HG03520 (cell line): ENCODE measurements at regions not wholly inside any gene's neighbourhood (a gene's known extent, or its start where the extent isn't known, plus 50 kb on each side); places are given as distances from the start of the nearest gene placed in this dataset.
"Not testable (repeated sequence)": the region's sequence is repeated elsewhere in the genome, so short reads cannot be mapped to it uniquely, and the experiment has no call there.

ENCODE experiments used
- ATAC-seq: cut with Tn5 transposase; IDR thresholded peaks from one replicate; pipeline ENCODE4 v1.9.1; 2021; ENCODE audit warnings: mild to moderate bottlenecking, moderate library complexity; ENCODE audit not compliant: unreplicated experiment

DNA sequence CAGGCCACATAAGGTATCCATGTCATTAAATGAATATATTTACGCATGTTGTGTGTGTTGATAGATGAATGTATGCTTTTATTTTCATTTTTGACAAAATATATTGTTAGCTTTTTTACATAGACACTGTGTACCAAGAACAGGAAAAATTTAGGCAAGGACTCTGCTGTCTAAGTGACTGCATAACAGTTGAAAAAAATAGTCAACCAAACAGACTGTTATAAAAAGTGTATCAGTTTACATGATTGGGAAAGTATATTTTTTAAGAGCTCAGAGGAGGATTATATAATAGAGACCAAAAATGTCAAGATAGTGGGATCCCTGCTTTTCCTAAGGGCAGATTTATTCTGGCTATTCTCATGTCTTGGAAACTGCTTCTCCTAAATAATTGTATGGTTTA is 858.0 kb downstream of the SLITRK1 start:
- ATAC-seq, result no peak

DNA sequence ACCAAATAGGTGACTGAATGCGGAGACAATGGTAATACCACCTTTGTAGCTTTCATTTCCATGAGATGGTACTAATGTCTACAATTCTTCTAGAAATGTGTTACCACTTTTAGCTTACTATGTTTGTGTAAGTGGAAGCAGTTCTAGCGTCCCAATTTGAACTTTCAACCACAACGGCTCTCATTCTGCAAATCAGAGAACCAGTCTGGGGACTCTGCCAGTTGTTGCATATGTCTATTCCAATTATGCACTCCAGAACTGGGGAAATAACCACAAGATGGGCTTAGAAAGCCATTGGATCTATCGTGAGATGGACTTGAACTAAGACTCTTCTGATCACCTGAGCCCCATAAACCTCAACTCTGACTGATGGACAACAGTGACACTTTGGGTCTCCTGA is 862.3 kb downstream of the SLITRK1 start:
- no peak for ATAC-seq

DNA sequence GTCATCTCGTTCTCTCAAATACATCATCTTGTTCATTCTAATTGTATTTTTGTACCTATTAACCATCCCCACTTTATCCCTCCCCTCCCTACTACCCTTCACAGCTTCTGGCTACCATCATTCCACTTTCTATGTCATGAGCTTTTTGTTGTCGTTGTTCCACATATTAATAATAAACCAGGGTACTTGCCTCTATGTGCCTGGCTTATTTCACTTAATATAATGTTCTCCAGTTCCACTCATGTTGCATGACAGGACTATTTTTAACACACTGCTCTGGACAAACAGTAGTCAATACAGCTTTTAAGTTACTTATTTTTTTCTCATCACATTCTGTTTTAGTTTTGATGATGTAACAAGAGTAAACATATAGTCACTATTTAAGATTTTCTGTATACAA is 872.3 kb downstream of the SLITRK1 start:
- ATAC-seq, result no peak

DNA sequence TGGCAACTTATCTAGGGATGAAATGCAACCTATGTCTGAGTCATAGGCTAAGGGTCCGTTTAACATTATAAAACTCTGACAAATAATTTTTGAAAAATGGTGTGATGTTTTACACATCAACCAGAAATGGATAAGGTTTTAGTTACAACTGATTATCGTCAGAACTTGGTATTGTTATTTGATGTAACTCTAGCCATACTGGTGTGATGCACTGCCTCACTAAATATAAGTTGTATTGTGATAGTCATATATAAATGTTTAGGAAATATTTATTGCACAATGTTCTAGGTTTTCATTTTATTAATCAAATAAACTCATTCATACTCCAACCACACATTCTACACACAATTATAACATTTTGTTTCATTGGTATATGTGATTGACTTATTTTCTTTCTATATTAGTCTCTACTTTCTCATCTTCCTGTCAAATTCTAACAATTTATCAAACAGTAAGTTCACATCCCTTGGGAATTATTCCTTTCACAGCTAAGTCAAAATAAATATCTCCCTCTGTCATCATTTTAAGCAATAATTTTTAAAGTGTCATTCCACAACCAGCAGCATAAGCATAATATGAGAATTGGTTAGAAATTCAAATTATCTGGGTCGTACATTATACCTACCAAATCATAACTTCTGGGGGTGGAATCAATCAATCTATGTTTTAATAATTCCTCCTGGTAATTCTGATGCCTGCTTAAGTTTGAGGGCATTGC is 873.9 kb downstream of the SLITRK1 start:
- ATAC-seq, result no peak

DNA sequence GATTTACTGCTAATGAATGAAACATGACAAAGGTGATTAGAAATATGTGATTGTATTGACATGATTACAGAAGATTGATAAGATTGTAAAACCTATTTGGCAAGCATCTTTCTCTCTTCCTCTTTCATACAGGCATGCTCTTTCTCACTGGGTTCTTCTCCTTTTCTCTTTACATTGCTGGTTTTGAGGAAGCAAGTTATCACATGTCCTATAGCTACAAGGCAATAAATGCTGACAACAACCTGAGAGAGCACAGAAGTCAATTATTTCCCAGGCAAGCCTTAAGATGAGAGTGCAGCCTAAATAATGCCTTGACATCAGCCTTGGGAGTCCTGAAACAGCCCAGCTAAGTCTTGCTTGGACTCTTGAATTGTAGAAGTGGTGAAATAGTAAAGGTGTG is 875.0 kb downstream of the SLITRK1 start:
- no peak for ATAC-seq

DNA sequence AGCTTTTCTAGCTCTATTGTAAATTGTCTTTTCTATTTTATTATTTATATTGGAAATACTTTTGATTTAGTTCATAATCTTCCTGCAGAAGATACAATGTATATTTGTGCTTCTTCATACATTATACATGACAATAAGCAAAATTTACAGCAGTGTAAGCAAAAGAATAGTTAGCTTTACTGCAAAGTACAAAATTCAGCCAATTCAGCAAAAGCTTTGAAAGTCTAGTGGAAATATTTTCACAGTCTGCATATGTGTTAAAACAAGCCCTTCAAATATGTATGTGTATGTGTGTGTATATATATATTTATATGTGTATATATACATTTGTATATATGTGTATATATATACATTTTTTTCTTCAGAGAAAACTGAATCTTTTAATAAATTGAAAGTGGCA is 879.1 kb downstream of the SLITRK1 start:
- ATAC-seq, result no peak

DNA sequence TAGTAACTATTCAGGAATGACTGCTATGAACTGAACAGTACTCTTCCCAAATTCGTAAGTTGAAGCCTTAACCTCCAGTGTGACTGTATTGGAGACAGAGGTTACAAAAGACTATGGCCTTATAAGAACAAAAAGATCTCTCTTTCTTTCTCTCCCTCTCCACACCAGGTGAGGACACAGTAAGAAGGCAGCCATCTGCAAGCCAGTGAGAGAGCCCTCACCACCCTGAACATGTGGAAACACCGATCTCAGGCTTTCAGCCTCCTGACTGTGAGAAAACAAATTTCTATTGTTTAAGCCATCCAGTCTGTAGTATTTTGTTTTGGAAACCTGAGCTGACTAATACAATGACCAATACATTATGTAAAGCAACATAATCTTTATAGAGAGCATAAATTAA is 888.9 kb downstream of the SLITRK1 start:
- no peak for ATAC-seq

DNA sequence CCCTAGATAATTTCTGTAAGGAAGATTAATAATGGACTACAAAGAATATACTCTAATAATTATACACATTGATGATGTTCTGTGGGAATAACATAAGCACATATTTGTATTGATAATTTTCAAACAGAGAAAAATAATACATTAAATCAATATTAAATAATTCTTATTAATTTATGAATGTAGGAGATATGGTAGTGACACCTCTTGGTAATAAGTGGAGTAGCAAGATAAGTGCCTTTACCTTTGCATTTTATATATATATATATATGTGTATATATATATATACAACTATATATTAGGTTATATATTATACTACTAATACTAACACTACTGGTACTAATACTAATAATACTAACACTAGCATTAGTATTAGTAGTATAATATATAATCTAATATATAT is 905.8 kb downstream of the SLITRK1 start:
- no peak for ATAC-seq

DNA sequence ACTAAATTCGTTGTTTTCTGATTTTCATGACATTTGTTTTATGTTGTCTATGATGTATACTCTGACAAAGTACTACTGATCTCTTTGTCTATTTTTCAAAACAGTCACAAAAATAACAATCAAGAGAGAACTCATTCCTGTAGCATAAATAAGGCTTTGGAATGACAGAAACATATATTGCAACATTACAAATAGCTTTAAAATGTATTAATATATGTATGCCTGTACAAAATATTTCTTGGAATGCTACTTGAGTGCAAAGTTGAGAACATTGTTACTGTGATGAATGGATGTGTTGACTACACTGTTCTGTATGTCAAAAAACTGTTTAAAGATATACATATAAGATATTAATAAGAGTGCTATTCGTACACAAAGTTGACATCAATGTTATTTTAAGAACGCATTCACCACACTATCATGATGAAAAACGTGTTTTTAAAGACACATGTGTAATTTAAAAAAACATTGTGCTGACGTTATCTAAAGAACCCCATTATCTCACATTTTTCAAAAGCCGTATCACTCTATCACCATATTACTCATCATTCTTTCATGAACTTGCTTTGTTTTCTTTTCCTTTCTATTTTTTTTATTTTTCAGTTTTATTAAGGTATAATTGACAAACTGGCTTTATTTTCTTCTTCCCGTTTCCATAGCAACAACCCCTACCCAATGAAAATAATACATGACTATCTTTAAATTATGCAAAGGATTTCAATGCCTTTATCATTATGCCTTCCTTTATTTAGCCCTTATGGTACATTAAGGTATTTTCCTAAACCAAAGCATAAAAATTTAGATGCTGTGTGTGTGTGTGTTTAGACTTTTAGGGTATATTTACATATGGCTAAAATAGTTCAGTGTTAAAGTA is 918.8 kb downstream of the SLITRK1 start:
- ATAC-seq, result no peak

DNA sequence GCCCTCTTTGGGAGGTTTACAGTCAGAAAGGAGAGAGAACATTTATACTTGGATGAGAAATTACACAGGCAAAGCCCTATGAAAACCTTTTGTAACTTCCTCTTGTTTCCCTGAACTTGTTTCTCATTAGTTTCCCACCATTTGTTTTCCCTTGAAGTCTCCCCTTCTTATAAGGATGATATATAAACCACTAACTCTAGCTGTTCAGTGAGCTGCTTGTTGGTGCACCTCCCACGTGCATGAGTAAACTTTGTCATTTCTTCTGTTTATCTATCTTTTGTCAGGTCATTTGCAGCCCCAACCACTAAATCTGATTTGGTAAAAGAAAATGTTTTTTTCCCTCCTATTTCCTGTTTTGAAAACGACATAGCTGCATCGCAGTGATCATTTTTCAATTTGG is 919.9 kb downstream of the SLITRK1 start:
- ATAC-seq, result no peak

DNA sequence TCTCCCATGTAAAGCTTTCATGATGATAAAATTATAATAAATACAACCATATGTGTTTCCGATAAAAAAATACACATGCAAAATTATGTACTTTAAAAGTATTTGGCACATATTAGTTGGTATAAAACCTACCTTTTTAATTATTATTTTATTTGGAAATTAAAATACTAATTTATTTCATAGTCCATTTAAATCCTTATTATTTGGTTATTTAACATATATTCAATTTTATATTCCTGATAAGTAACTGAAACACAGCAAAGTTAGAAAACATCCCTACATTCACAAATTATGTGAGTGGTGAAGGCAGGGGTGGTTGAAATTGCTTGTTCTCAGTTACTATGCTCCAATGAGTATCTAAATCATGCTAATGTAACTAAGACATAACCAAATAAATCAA is 920.5 kb downstream of the SLITRK1 start:
- ATAC-seq, result no peak

DNA sequence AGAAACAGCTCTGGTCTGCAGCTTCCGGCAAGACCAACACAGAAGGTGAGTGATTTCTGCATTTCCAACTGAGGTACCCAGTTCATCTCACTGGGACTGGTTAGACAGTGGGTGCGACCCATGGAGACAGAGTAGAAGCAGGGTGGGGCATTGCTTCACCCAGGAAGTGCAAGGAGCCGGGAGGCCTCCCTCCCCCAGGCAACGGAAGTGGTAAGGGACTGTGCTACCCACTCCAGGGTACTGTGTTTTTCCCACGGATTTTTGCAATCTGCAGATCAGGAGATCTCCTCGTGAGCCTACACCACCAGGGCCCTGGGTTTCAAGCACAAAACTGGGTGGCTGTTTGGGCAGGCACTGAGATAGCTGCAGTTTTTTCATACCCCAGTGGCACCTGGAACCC is 929.9 kb downstream of the SLITRK1 start:
- not testable (repeated sequence) for ATAC-seq

DNA sequence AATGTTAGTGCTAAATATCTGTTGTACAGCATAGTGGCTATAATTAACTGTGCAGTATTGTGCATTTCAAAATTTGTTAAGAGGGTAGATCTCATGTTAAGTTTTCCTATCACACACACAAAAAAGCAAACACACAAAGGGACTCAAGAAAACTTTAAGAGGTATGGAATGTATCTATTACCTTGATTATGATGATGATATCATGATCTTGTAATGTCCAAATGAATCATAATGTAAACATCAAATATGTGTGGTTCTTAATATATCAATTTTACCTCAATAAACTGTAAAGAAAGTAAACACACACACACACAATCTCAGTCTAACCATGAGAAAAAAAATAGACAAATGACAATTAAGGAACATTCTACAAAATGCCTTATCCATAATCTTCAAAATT is 934.6 kb downstream of the SLITRK1 start:
- ATAC-seq, result no peak

DNA sequence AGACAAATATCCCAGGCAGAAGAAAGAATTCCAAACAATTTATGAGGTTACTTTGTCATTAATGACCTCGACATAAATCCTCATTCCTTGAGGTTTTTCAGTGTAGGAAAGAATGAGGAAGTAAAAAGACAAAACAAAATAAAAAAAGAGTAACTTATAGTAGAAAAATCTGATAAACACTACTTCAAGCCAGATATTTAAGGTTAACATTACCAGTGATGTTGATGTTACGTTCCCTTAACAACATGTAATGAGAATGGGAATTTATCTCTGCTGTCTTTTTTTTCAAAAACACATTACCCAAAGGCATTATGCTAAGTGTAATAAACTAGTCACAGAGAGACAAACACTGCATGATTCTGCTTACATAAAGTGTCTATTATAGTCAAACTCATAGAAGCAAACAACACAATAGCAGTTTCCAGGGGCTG is 935.1 kb downstream of the SLITRK1 start:
- no peak for ATAC-seq

DNA sequence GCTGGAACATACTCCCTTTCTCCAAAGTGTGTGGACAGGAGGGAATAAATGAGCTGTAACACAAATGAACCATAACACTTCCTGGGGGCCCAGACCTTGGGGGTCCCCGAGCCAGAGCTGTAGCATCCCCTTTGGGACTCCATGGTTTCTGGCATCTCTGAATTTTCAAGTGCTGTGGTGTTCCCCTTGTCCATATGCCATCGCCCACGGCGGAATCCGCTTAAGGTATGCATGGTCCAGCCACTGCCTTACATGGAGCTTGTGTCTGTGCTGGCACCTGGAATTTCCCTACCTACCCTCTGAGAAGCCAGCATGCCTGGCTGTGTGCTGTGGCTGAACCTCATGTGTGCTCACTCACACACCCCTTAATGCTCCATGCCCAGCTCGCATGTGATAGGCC is 943.6 kb downstream of the SLITRK1 start:
- ATAC-seq, result no peak

DNA sequence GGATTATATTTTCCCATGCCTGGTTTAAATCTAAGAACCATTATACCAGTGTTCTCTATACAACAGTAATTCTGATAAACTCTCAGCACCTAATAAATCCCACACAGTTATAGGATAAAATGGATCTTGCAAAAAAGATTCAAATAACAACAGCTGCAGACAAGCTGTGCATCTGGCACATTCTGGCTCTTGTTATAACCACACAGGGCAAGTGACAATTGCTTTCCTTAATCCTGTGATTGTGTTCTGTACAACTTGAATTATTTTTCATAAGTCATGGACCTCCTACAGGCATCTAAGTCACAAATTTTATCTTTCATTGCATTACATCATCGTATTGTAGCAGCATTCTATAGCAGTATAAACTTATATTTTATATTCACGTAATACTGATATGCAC is 948.3 kb downstream of the SLITRK1 start:
- ATAC-seq, result no peak

DNA sequence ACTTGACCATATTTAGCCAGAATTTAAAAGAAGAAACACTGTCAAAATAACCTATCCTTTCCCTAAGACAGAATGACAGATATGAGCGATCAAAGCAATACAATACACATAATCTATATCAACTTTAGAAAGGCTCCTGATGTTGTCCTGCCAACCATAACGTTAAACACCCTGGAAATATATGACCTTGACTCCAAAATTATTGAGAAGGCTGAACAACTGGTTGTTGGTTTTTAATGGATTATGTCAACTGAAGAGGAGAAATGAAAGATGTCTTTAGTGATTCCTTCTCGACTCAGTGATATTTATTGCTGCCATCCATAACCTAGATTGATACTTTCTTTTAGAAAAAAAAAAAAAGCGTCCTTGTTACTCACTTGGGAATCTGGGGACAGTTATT is 957.2 kb downstream of the SLITRK1 start:
- ATAC-seq, result no peak

DNA sequence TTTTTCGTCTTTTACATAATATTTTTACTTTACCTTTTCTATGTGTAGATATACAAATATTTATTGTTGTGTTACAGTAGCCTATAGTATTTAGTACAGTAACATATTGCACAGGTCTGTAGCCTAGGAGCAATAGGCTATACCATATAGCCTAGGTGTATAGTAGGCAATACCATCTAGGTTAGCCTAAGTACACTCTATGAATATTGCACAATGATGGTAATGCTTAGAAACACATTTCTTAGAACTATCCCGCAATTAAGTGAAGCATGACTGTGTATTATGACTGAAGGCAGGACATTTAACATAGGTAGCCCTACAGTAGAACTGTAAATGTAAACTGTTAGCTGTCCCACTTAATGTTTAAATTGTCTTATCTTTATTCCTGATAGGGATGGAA is 964.3 kb downstream of the SLITRK1 start:
- no peak for ATAC-seq

DNA sequence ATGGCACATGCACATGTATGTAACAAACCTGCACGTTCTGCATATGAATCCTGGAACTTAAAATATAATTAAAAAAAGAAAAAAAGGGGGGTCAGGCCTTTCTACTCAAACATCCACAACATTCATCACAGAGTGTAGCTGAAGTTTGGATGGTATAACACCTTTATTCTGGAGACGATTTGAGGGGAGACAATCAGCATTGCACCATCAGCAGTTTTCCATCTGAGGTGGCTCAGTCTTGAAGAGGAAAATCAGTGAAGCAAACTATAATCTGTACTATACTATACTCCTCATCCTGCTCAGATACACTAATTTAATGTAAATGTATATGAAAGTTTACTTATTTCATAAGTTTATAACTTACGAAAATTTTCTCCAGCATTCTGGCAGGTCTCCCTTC is 969.7 kb downstream of the SLITRK1 start:
- ATAC-seq, result no peak

DNA sequence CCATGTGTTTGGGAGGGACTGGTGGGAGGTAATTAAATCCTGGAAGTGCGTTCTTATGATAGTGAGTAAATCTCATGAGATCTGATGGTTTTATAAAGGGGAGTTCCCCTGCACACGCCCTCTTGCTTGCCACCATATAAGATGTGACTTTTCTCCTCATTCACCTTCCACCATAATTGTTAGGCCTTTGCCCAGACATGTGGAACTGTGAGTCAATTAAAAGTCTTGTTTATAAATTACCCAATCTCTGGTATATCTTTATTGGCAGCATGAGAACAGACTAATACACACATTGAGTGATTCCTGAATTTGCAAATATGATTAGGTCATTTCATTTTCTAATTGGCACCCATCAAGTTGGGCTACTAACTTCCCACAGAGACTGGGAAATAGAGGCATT is 977.2 kb downstream of the SLITRK1 start:
- no peak for ATAC-seq

DNA sequence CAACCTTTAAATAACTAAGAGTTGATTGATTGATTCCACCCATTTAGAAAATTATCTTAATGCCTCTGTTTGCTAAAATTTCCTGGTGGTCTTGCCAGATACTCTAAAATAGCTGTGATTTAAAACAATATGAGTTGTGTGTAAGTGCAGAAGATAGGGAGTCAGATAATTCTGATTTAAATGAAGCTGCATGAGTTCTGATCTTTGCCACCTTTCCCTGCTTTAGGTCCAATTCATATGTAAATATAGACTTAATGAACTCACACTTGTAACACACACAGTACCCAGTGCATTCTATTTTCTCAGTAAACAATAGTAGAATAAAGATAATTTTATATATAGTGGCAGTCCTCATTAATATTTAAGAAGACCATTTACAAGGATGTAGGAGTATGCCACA is 981.8 kb downstream of the SLITRK1 start:
- no peak for ATAC-seq

DNA sequence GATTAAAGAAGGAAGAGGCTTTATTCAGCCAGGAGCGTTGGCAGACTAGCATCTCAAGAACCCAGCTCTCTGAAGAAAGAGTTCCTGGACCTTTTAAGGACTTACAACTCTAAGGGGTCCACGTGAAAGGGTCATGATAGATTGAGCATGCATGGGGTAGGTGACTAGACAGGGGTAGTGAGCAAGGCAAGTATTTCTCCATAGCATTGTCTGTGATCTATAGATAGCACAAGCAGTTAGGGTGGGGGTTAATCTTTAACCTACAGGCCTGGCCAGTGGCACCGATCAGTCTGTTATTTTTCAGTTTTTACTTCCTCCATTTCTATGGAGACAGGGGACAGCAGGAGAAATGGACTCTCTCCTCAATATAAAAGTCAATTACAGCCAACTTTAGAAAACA is 983.7 kb downstream of the SLITRK1 start:
- ATAC-seq, result no peak
